ENCODE measurements at regions not wholly inside any gene's neighbourhood (a gene's known extent, or its start where the extent isn't known, plus 50 kb on each side); places are given as distances from the start of the nearest gene placed in this dataset.

DNA sequence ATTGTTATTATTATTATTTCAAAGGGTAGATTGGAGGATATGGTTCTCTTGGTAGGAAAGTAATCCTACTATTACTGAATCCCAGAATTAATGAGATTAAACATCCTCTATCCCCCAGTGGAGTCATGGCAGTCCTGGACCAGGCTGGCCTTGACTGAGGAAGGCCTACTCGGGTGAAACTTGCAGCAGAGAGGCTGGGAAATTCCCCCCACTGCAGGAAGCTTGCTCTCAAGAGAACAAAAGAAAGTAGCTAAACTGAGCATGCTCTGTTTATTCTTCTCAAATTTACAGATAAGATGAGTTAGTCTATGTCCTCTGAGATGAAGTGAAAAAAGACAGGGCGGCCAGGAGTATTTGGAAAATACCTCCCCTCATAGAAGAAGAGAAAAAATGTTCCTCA, 233.9 kb upstream of the RPS23 start:
- no peak overlapping the region for H3K4me2 ChIP-seq (ENCODE audit: low read depth, low read length)
- POLR2A ChIA-PET = no interaction called here
- no peak overlapping the region for H3K4me3 ChIP-seq (replicated peaks in 1 of 3; ENCODE audit: insufficient read depth in 1 of 3, low read depth in 2 of 3, low read length in 3 of 3)
- BruUV-seq (replicated peaks) = no TSS peak
- H3K27me3 ChIP-seq (ENCODE audit: control insufficient read depth in 1 of 2, insufficient read depth in 2 of 2, low read length in 2 of 2) = no peaks in the 10 kb centered on the region
- TF ChIP-seq EP300 (IDR thresholded peaks at IDR 0.05; ENCODE audit: low read depth in 2 of 2, low read length in 2 of 2) (no peak), EP300 (CRISPR knock-in tag; IDR thresholded peaks at IDR 0.05; ENCODE audit: borderline replicate concordance) (no peak), HBP1 (CRISPR knock-in tag; IDR thresholded peaks at IDR 0.05; ENCODE audit: low read depth) (no peak), IKZF4 (CRISPR knock-in tag; IDR thresholded peaks at IDR 0.05; ENCODE audit: borderline replicate concordance, low read depth, not compliant biosample characterization) (no peak), ZZZ3 (CRISPR knock-in tag; IDR thresholded peaks at IDR 0.05; ENCODE audit: borderline replicate concordance) (no peak), ZC3H4 (CRISPR knock-in tag; IDR thresholded peaks at IDR 0.05; ENCODE audit: borderline replicate concordance) (no peak), ZKSCAN1 (IDR thresholded peaks at IDR 0.05; ENCODE audit: low read length) (no peak), GPN1 (CRISPR knock-in tag; IDR thresholded peaks at IDR 0.05; ENCODE audit: borderline replicate concordance) (no peak), TARDBP (CRISPR knock-in tag; IDR thresholded peaks at IDR 0.05) (no peak), SAFB2 (CRISPR knock-in tag; IDR thresholded peaks at IDR 0.05; ENCODE audit: borderline replicate concordance, low read depth) (no peak), HIVEP1 (CRISPR knock-in tag; IDR thresholded peaks at IDR 0.05) (no peak), SALL2 (CRISPR knock-in tag; IDR thresholded peaks at IDR 0.05) (no peak), ZFP37 (CRISPR knock-in tag; IDR thresholded peaks at IDR 0.05; ENCODE audit: borderline replicate concordance) (no peak)
- H3K36me3 ChIP-seq (replicated peaks in 1 of 2; ENCODE audit: control insufficient read depth in 1 of 2, insufficient read depth in 2 of 2, low read length in 2 of 2) = no peaks in the 10 kb centered on the region
- ATAC-seq (no peak), FAIRE-seq (no peak), DNase-seq (ENCODE audit: low spot score) (no peak)
- CTCF ChIA-PET (ENCODE audit: low intra/inter-chr PET ratio, low total read pairs) = no interaction called here
- no peaks in the 10 kb centered on the region for H3K4me1 ChIP-seq (ENCODE audit: insufficient read depth, low read length)
- H2AFZ ChIP-seq (ENCODE audit: low read length) = no peak overlapping the region
- H3K79me2 ChIP-seq (ENCODE audit: insufficient read depth, low read length) = no peaks in the 10 kb centered on the region
- in situ Hi-C loops (cut with HindIII; ENCODE audit: extremely low pct_ligation_motif_present, low pct_unique_long_range_greater_than_20kb) = no loop called here
- 30% methylated on average over 2 of the region's 2 CpGs for WGBS (ENCODE audit: low lambda C conversion rate)
- H4K20me1 ChIP-seq (ENCODE audit: insufficient read depth, low read length) = no peaks in the 10 kb centered on the region
- H3K9me3 ChIP-seq (ENCODE audit: low read length) = no peaks in the 10 kb centered on the region
- no peak overlapping the region for H3K27ac ChIP-seq (ENCODE audit: extremely low read length, insufficient read depth, low read length)
- no peak overlapping the region for H3K9ac ChIP-seq (ENCODE audit: insufficient read depth, low read depth, low read length)
- intact Hi-C loops (cut with micrococcal nuclease; ENCODE audit: unreplicated experiment) = no loop called here

Measured in HepG2 (cell line).